Adrenal gland (tissue), 5 donors: ENCODE measurements at regions not wholly inside any gene's neighbourhood (a gene's known extent, or its start where the extent isn't known, plus 50 kb on each side); places are given as distances from the start of the nearest gene placed in this dataset.

Source experiments
- CTCF ChIP-seq, 6 experiments: fragments of 450-650 bp in 4 of 6; fragments of 200-600 bp in 2 of 6; sonication (generic) in 1 of 6; IDR thresholded peaks; 1 replicate in 5 of 6; 2 replicates in 1 of 6; pipeline versions ENCODE4 v1.5.1 to v1.8.0; 2016 to 2021; ENCODE audit warnings: antibody characterized with exemption in 6 of 6, mild to moderate bottlenecking in 2 of 6, moderate library complexity in 1 of 6
- POLR2A ChIP-seq, 2 donors: fragments of 450-650 bp; IDR thresholded peaks; one replicate each; pipeline ENCODE4 v1.6.1; 2017; ENCODE audit warnings: antibody characterized with exemption in 2 of 2, mild to moderate bottlenecking in 2 of 2, moderate library complexity in 1 of 2
- donor health status: DM: no; HTN: no; CAD: no.

- no peak for TF ChIP-seq CTCF (IDR thresholded peaks at IDR 0.05)
- TF ChIP-seq POLR2A (IDR thresholded peaks at IDR 0.05), result no peak
Observed at GRCh38 chr13:20306039-20306438, 73.9 kb upstream of the GJB6 start.
